ENCODE measurements at regions not wholly inside any gene's neighbourhood (a gene's known extent, or its start where the extent isn't known, plus 50 kb on each side); places are given as distances from the start of the nearest gene placed in this dataset.

DNA sequence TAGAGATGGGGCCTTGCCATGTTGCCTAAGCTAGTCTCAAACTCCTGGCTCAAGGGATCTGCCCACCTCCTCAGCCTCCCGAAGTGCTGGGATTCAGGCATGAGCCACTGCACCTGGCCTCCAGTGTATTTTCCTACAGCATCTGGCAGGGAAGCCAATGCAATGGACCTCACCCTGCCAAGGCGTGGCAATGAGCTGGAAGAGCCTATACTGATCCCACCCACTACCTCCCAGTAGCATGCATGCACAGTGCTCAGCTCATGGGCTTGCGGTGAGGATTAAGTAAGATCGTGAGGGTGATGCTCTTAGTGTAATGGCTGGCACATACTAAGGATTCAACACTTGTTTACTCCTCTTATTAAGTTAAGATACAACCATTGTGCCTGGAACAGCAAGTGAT lies 69.7 kb downstream of the PHLDA1 start:
- TF ChIP-seq, protein P1, sequence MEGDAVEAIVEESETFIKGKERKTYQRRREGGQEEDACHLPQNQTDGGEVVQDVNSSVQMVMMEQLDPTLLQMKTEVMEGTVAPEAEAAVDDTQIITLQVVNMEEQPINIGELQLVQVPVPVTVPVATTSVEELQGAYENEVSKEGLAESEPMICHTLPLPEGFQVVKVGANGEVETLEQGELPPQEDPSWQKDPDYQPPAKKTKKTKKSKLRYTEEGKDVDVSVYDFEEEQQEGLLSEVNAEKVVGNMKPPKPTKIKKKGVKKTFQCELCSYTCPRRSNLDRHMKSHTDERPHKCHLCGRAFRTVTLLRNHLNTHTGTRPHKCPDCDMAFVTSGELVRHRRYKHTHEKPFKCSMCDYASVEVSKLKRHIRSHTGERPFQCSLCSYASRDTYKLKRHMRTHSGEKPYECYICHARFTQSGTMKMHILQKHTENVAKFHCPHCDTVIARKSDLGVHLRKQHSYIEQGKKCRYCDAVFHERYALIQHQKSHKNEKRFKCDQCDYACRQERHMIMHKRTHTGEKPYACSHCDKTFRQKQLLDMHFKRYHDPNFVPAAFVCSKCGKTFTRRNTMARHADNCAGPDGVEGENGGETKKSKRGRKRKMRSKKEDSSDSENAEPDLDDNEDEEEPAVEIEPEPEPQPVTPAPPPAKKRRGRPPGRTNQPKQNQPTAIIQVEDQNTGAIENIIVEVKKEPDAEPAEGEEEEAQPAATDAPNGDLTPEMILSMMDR (conservative IDR thresholded peaks at IDR 0.05; ENCODE audit: low read length), result no peak
- no peak for TF ChIP-seq EZH2phosphoT487 (IDR thresholded peaks at IDR 0.05; ENCODE audit: borderline replicate concordance)

Measured in Loucy (cell line).